HUES48 (cell line): ENCODE measurements at regions not wholly inside any gene's neighbourhood (a gene's known extent, or its start where the extent isn't known, plus 50 kb on each side); places are given as distances from the start of the nearest gene placed in this dataset.

Experiments used
- H3K27ac ChIP-seq: one replicate; pipeline ENCODE4 v1.7.0; 2013; ENCODE audit warnings: low read depth, low read length, inconsistent platforms
- H3K27me3 ChIP-seq: 2 replicates; pipeline ENCODE4 v1.6.1; 2013; ENCODE audit warnings: mild to moderate bottlenecking, low read length; ENCODE audit not compliant: control insufficient read depth, insufficient read depth
- H3K36me3 ChIP-seq: 2 replicates; pipeline ENCODE4 v1.6.1; 2013; ENCODE audit warnings: low read length; ENCODE audit not compliant: control insufficient read depth, insufficient read depth
- H3K4me1 ChIP-seq: 2 replicates; pipeline ENCODE4 v1.6.1; 2013; ENCODE audit warnings: mild to moderate bottlenecking, low read length; ENCODE audit not compliant: control insufficient read depth, insufficient read depth
- H3K4me3 ChIP-seq: 2 replicates; pipeline ENCODE4 v1.5.1; 2013; ENCODE audit warnings: mild to moderate bottlenecking, low read depth, low read length
- H3K9ac ChIP-seq: 2 replicates; pipeline ENCODE4 v1.6.1; 2013; ENCODE audit warnings: mild to moderate bottlenecking, low read depth, low read length, moderate library complexity
- H3K9me3 ChIP-seq: 2 replicates; pipeline ENCODE4 v1.6.1; 2013; ENCODE audit warnings: low read length; ENCODE audit not compliant: control insufficient read depth, insufficient read depth

GRCh38 chr12:91824991-91825390 is 320.7 kb downstream of the BTG1 start:
- no peaks in the 10 kb centered on the region for H3K36me3 ChIP-seq
- H3K9ac ChIP-seq = no peak overlapping the region
- H3K27me3 ChIP-seq = no peaks in the 10 kb centered on the region
- no peak overlapping the region for H3K4me3 ChIP-seq
- no peak overlapping the region for H3K27ac ChIP-seq
- no peaks in the 10 kb centered on the region for H3K9me3 ChIP-seq
- no peaks in the 10 kb centered on the region for H3K4me1 ChIP-seq

- Histone ChIP-seq H3K4me1 (no peaks in the 10 kb centered on the region), H3K9ac (no peak overlapping the region), H3K36me3 (no peaks in the 10 kb centered on the region), H3K9me3 (no peaks in the 10 kb centered on the region), H3K27ac (no peak overlapping the region), H3K4me3 (no peak overlapping the region), H3K27me3 (no peaks in the 10 kb centered on the region)
Observed at GRCh38 chr12:91819132-91819447, 326.6 kb downstream of the BTG1 start.

DNA sequence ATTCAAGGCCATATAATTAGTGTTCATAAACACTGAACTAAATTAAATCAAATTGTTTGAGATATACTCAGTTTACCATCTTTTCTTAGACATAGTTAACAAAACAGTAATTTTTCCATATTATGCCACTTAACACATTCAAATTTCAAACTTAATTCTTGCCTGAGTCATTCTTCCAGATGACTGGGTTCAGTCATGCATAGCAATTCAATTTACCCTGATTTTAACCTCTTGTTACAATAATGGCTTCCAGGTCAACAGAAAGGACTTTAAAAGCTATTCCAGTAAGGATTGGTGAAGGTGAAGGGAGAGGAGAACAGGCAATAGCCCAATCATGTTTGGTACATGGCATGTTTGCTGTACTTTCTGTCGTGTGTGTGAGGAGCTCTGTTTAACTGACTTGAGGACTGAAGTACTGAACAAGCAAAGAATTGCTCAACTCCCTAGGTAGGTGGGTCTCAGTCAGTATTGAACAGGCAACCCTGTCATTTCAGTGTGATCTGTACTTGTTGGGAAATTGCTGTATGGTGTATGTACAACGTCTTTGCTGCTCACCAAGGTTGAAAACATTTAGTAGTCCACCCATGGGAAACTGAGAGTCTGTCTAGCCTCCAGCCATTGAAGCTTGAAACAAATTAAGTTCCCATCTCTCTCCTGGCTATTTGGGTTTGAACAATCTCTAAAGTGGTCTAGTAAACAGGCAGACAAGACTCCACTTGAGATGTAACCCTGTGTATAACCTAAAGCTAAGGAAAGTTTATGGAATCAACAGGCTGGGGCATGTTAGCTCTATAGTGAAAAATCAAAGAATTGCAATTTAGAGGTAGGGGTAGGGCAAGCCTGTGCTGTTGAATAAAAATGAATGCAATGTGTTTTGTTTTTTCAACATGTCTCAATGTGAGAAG is 327.2 kb downstream of the BTG1 start:
- Histone ChIP-seq H3K27me3 (no peaks in the 10 kb centered on the region), H3K9ac (no peak overlapping the region), H3K27ac (no peak overlapping the region), H3K4me1 (no peaks in the 10 kb centered on the region), H3K36me3 (no peaks in the 10 kb centered on the region), H3K4me3 (no peak overlapping the region), H3K9me3 (no peaks in the 10 kb centered on the region)

- no peaks in the 10 kb centered on the region for H3K27me3 ChIP-seq
- no peaks in the 10 kb centered on the region for H3K9me3 ChIP-seq
- no peak overlapping the region for H3K27ac ChIP-seq
- no peaks in the 10 kb centered on the region for H3K36me3 ChIP-seq
- H3K4me1 ChIP-seq = no peaks in the 10 kb centered on the region
- H3K9ac ChIP-seq = no peak overlapping the region
- H3K4me3 ChIP-seq = no peak overlapping the region
Observed at GRCh38 chr12:91817517-91817916, 328.1 kb downstream of the BTG1 start.

GRCh38 chr12:91813701-91814100 is 331.9 kb downstream of the BTG1 start:
- no peak overlapping the region for H3K27ac ChIP-seq
- H3K27me3 ChIP-seq = no peaks in the 10 kb centered on the region
- no peaks in the 10 kb centered on the region for H3K9me3 ChIP-seq
- no peaks in the 10 kb centered on the region for H3K4me1 ChIP-seq
- H3K36me3 ChIP-seq = no peaks in the 10 kb centered on the region
- H3K4me3 ChIP-seq = no peak overlapping the region
- no peak overlapping the region for H3K9ac ChIP-seq

GRCh38 chr12:91811481-91812287 is 334.0 kb downstream of the BTG1 start:
- Histone ChIP-seq H3K9me3 (no peaks in the 10 kb centered on the region), H3K36me3 (no peaks in the 10 kb centered on the region), H3K27ac (no peak overlapping the region)

GRCh38 chr12:91810531-91811451 is 334.9 kb downstream of the BTG1 start:
- Histone ChIP-seq H3K27me3 (no peaks in the 10 kb centered on the region), H3K9ac (no peak overlapping the region), H3K4me1 (no peaks in the 10 kb centered on the region), H3K4me3 (no peak overlapping the region), H3K36me3 (no peaks in the 10 kb centered on the region), H3K27ac (no peak overlapping the region), H3K9me3 (no peaks in the 10 kb centered on the region)

More at GRCh38 chr12:91811481-91812287, 334.0 kb downstream of the BTG1 start:
- H3K27me3 ChIP-seq = no peaks in the 10 kb centered on the region
- H3K4me3 ChIP-seq = no peak overlapping the region
- no peaks in the 10 kb centered on the region for H3K4me1 ChIP-seq
- no peak overlapping the region for H3K9ac ChIP-seq

DNA sequence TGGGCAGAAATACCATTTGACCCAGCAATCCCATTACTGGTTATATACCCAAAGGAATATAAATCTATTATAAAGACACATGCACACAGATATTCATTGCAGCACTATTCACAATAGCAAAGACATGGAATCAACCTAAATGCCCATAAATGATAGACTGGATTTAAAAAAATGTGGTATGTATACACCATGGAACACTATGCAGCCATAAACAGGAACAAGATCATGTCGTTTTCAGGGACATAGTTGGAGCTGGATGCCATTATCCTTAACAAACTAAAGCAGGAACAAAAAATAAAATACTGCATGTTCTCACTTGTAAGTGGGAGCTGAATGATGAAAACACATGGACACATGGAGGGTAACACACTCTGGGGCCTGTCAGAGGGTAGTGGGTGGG is 335.6 kb downstream of the BTG1 start:
- Histone ChIP-seq H3K9ac (no peak overlapping the region), H3K4me1 (no peaks in the 10 kb centered on the region), H3K27ac (no peak overlapping the region), H3K4me3 (no peak overlapping the region), H3K27me3 (no peaks in the 10 kb centered on the region), H3K9me3 (no peaks in the 10 kb centered on the region), H3K36me3 (no peaks in the 10 kb centered on the region)

- Histone ChIP-seq H3K27ac (no peak overlapping the region), H3K9me3 (no peaks in the 10 kb centered on the region), H3K9ac (no peak overlapping the region), H3K4me1 (no peaks in the 10 kb centered on the region), H3K27me3 (no peaks in the 10 kb centered on the region), H3K36me3 (no peaks in the 10 kb centered on the region), H3K4me3 (no peak overlapping the region)
Observed at GRCh38 chr12:91805031-91805430, 340.6 kb downstream of the BTG1 start.

DNA sequence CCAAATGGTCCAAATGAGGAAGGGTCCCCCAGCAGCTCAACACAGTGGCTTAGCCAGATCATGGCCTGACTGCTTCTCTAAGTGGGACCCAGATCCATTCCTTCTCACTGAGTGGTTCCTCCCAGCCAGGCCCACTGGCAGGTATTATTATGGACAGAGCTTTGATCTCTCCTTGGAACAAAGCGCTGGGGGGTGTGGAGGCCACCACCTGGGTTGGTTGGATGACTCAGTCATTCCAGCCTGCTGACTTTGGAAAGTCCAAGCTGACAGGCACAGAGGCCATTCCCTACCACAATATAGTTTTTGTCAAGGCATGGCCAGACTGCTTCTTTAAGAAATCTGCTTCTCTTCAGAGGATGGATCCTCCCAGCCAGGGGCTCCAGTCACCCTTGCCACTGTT is 341.1 kb downstream of the BTG1 start:
- Histone ChIP-seq H3K9me3 (no peaks in the 10 kb centered on the region), H3K4me3 (no peak overlapping the region), H3K27ac (no peak overlapping the region), H3K4me1 (no peaks in the 10 kb centered on the region), H3K27me3 (no peaks in the 10 kb centered on the region), H3K9ac (no peak overlapping the region), H3K36me3 (no peaks in the 10 kb centered on the region)
